Activated naive CD4-positive, alpha-beta T cell treated with Interleukin-2 at 50 U/mL for 16 hours (primary cell): ENCODE measurements at regions not wholly inside any gene's neighbourhood (a gene's known extent, or its start where the extent isn't known, plus 50 kb on each side); places are given as distances from the start of the nearest gene placed in this dataset.
"Not testable (repeated sequence)": the region's sequence is repeated elsewhere in the genome, so short reads cannot be mapped to it uniquely, and the experiment has no call there.

ENCODE experiments used
- DNase-seq: peaks from one replicate; pipeline ENCODE4 v3.0.0-alpha.2; 2020

- no peak for DNase-seq
Observed at GRCh38 chr15:95202569-95203349, 971.4 kb downstream of the MCTP2 start.

GRCh38 chr15:95205077-95205476 is 973.7 kb downstream of the MCTP2 start:
- no peak for DNase-seq

GRCh38 chr15:95205830-95206229 is 974.5 kb downstream of the MCTP2 start:
- DNase-seq, result not testable (repeated sequence)

- no peak for DNase-seq
Observed at GRCh38 chr15:95208071-95208470, 976.7 kb downstream of the MCTP2 start.

GRCh38 chr15:95208988-95209387 is 977.6 kb downstream of the MCTP2 start:
- DNase-seq, result no peak

- no peak for DNase-seq
Observed at GRCh38 chr15:95210436-95210981, 979.1 kb downstream of the MCTP2 start.

- DNase-seq, result no peak
Observed at GRCh38 chr15:95215017-95215416, 983.7 kb downstream of the MCTP2 start.

- DNase-seq, result no peak
Observed at GRCh38 chr15:95226835-95227234, 995.5 kb downstream of the MCTP2 start.

GRCh38 chr15:95227235-95227634 is 995.9 kb downstream of the MCTP2 start:
- no peak for DNase-seq

- no peak for DNase-seq
Observed at GRCh38 chr15:95228856-95229555, 997.6 kb downstream of the MCTP2 start.

GRCh38 chr15:95235033-95235432 is 1003.7 kb downstream of the MCTP2 start:
- no peak for DNase-seq

GRCh38 chr15:95247071-95247984 is 1016.0 kb downstream of the MCTP2 start:
- DNase-seq, result no peak

- DNase-seq, result no peak
Observed at GRCh38 chr15:95249524-95249923, 1018.2 kb downstream of the MCTP2 start.

GRCh38 chr15:95252404-95252803 is 1021.0 kb downstream of the MCTP2 start:
- DNase-seq, result no peak

- no peak for DNase-seq
Observed at GRCh38 chr15:95254263-95254662, 1022.9 kb downstream of the MCTP2 start.

GRCh38 chr15:95259513-95259912 is 1028.2 kb downstream of the MCTP2 start:
- peak; percentile 33 for DNase-seq

- DNase-seq, result no peak
Observed at GRCh38 chr15:95259965-95260364, 1028.6 kb downstream of the MCTP2 start.

GRCh38 chr15:95260856-95261255 is 1029.5 kb downstream of the MCTP2 start:
- DNase-seq, result no peak

GRCh38 chr15:95261546-95261945 is 1030.2 kb downstream of the MCTP2 start:
- DNase-seq, result no peak

GRCh38 chr15:95261968-95262367 is 1030.6 kb downstream of the MCTP2 start:
- DNase-seq, result no peak

- no peak for DNase-seq
Observed at GRCh38 chr15:95262866-95263564, 1031.7 kb downstream of the MCTP2 start.

GRCh38 chr15:95263751-95264150 is 1032.4 kb downstream of the MCTP2 start:
- DNase-seq, result no peak
